IMR-90 (cell line): ENCODE measurements at regions not wholly inside any gene's neighbourhood (a gene's known extent, or its start where the extent isn't known, plus 50 kb on each side); places are given as distances from the start of the nearest gene placed in this dataset.

Experiments
- ATAC-seq: fragments of 200-7000 bp; cut with Tn5 transposase; 2 replicates; pipeline ENCODE4 v1.9.1; 2020; ENCODE audit warnings: low read depth, mild to moderate bottlenecking, moderate library complexity
- BruUV-seq: library from RNA; stranded (reverse); fragments of 400-500 nt; replicated peaks from 2 replicates; lab custom pipeline; 2021; lab: Mats Ljungman, UMichigan
- CTCF ChIA-PET: fragments of 300-600 bp; formaldehyde crosslinking; extraction: SDS; loops from one replicate; lab custom pipeline; 2021; ENCODE audit warnings: antibody characterized with exemption; lab: Yijun Ruan, JAX
- POLR2A ChIA-PET: fragments of 300-600 bp; sonication (Branson Sonifier 250); formaldehyde crosslinking; loops from one replicate; lab custom pipeline; 2022; ENCODE audit warnings: antibody characterized with exemption; ENCODE audit not compliant: unreplicated experiment; lab: Charles Lee
- DNase-seq: peaks from one replicate; pipeline ENCODE4 v3.0.0; 2013
- H2AFZ ChIP-seq: replicated peaks from 2 replicates; pipeline ENCODE3; 2013; ENCODE audit warnings: low read length, mild to moderate bottlenecking; ENCODE audit not compliant: poor library complexity
- H2AK5ac ChIP-seq: 2 replicates; pipeline ENCODE4 v1.6.1; 2013; ENCODE audit warnings: low read depth, low read length, inconsistent platforms
- H2AK9ac ChIP-seq: replicated peaks from 2 replicates; pipeline ENCODE3; 2013; ENCODE audit warnings: mild to moderate bottlenecking, low read depth, low read length, moderate library complexity; ENCODE audit not compliant: poor library complexity
- H2BK120ac ChIP-seq: 2 replicates; pipeline ENCODE4 v1.6.1; 2013; ENCODE audit warnings: low read depth, low read length, inconsistent platforms
- H2BK15ac ChIP-seq: 3 replicates; pipeline ENCODE4 v1.6.1; 2013; ENCODE audit warnings: low read depth, low read length, inconsistent platforms
- H2BK20ac ChIP-seq: 2 replicates; pipeline ENCODE4 v1.6.1; 2013; ENCODE audit warnings: low read depth, mild to moderate bottlenecking, inconsistent platforms, low read length, moderate library complexity
- H2BK5ac ChIP-seq: 2 replicates; pipeline ENCODE4 v1.6.1; 2013; ENCODE audit warnings: mild to moderate bottlenecking, low read depth, low read length, inconsistent platforms; ENCODE audit not compliant: poor library complexity, severe bottlenecking
- H3K14ac ChIP-seq: replicated peaks from 2 replicates; pipeline ENCODE4 v1.6.1; 2013; ENCODE audit warnings: low read depth, low read length, inconsistent platforms
- H3K18ac ChIP-seq: 2 replicates; pipeline ENCODE4 v1.6.1; 2013; ENCODE audit warnings: low read depth, low read length, control low read depth
- H3K23ac ChIP-seq: 2 replicates; pipeline ENCODE4 v1.6.1; 2013; ENCODE audit warnings: low read depth, low read length, inconsistent platforms
- H3K27ac ChIP-seq: 2 replicates; pipeline ENCODE4 v1.5.1; 2013; ENCODE audit warnings: mild to moderate bottlenecking, control low read depth, low read length; ENCODE audit not compliant: insufficient read depth
- H3K27me3 ChIP-seq: 2 replicates; pipeline ENCODE4 v1.6.1; 2013; ENCODE audit warnings: low read length; ENCODE audit not compliant: control insufficient read depth, insufficient read depth
- H3K36me3 ChIP-seq: 2 replicates; pipeline ENCODE4 v1.6.1; 2013; ENCODE audit warnings: low read length, mixed read lengths; ENCODE audit not compliant: control insufficient read depth, insufficient read depth
- H3K4ac ChIP-seq: 2 replicates; pipeline ENCODE4 v1.6.1; 2013; ENCODE audit warnings: low read depth, low read length, inconsistent platforms
- H3K4me1 ChIP-seq: 2 replicates; pipeline ENCODE4 v1.6.1; 2013; ENCODE audit warnings: low read length, mixed read lengths; ENCODE audit not compliant: control insufficient read depth, insufficient read depth
- H3K4me2 ChIP-seq: 2 replicates; pipeline ENCODE4 v1.6.1; 2013; ENCODE audit warnings: low read depth, mild to moderate bottlenecking, control low read depth, low read length, moderate library complexity
- H3K4me3 ChIP-seq: 2 replicates; pipeline ENCODE4 v1.5.1; 2013; ENCODE audit warnings: low read depth, mild to moderate bottlenecking, control low read depth, low read length, moderate library complexity; ENCODE audit not compliant: insufficient read depth
- H3K56ac ChIP-seq: 2 replicates; pipeline ENCODE4 v1.6.1; 2013; ENCODE audit warnings: low read length, inconsistent platforms; ENCODE audit not compliant: insufficient read depth; ENCODE audit errors: extremely low read depth
- H3K79me1 ChIP-seq, 2 experiments: 2 replicates each; pipeline ENCODE4 v1.6.1; 2013; ENCODE audit warnings: low read length in 2 of 2, inconsistent platforms in 1 of 2, low read depth in 1 of 2
- H3K9ac ChIP-seq: 2 replicates; pipeline ENCODE4 v1.6.1; 2013; ENCODE audit warnings: low read depth, low read length, control low read depth
- H3K9me1 ChIP-seq: 2 replicates; pipeline ENCODE4 v1.6.1; 2013; ENCODE audit warnings: low read length, inconsistent platforms; ENCODE audit not compliant: insufficient read depth
- H3K9me3 ChIP-seq: 2 replicates; pipeline ENCODE4 v1.6.1; 2013; ENCODE audit warnings: low read length; ENCODE audit not compliant: control insufficient read depth, insufficient read depth
- H4K20me1 ChIP-seq: 2 replicates; pipeline ENCODE4 v1.6.1; 2013; ENCODE audit warnings: low read length, inconsistent platforms; ENCODE audit not compliant: insufficient read depth
- H4K5ac ChIP-seq: 2 replicates; pipeline ENCODE4 v1.6.1; 2013; ENCODE audit warnings: mild to moderate bottlenecking, low read depth, low read length, control low read depth
- H4K8ac ChIP-seq, 2 experiments: 2 replicates each; pipeline ENCODE4 v1.6.1; 2013; ENCODE audit warnings: low read depth in 2 of 2, low read length in 2 of 2, control low read depth in 1 of 2, inconsistent platforms in 1 of 2
- H4K91ac ChIP-seq: 2 replicates; pipeline ENCODE4 v1.6.1; 2013; ENCODE audit warnings: low read depth, low read length, inconsistent platforms; ENCODE audit not compliant: insufficient read depth
- CHD1 ChIP-seq: IDR thresholded peaks from 2 replicates; pipeline ENCODE4 v1.6.1; 2012; ENCODE audit warnings: low read depth, low read length, improper control_type of control experiment
- CTCF ChIP-seq: conservative IDR thresholded peaks from 2 replicates; pipeline ENCODE4 v1.5.1; 2012; ENCODE audit warnings: mild to moderate bottlenecking, low read depth, low read length, improper control_type of control experiment
- ELK1 ChIP-seq: fragments of 150-350 bp; IDR thresholded peaks from 2 replicates; pipeline ENCODE4 v1.6.1; 2016; ENCODE audit warnings: low read depth, mild to moderate bottlenecking, low read length, moderate library complexity, borderline replicate concordance
- FOS ChIP-seq: fragments of 150-350 bp; IDR thresholded peaks from 2 replicates; pipeline ENCODE4 v1.6.1; 2016; ENCODE audit warnings: low read depth, low read length
- MAFK ChIP-seq: IDR thresholded peaks from 2 replicates; pipeline ENCODE4 v1.6.1; 2012; ENCODE audit warnings: low read depth, low read length, improper control_type of control experiment
- MXI1 ChIP-seq: IDR thresholded peaks from 2 replicates; pipeline ENCODE4 v1.6.1; 2012; ENCODE audit warnings: low read depth, mild to moderate bottlenecking, low read length, moderate library complexity, borderline replicate concordance
- POLR2A ChIP-seq: IDR thresholded peaks from 2 replicates; pipeline ENCODE4 v1.6.1; 2012; ENCODE audit warnings: mild to moderate bottlenecking, low read depth, low read length
- RAD21 ChIP-seq: IDR thresholded peaks from 2 replicates; pipeline ENCODE4 v1.6.1; 2012; ENCODE audit warnings: low read length, improper control_type of control experiment
- RFX5 ChIP-seq: IDR thresholded peaks from 2 replicates; pipeline ENCODE4 v1.8.0; 2012; ENCODE audit warnings: low read depth, mild to moderate bottlenecking, low read length, moderate library complexity
- SMC3 ChIP-seq: fragments of 150-350 bp; IDR thresholded peaks from 2 replicates; pipeline ENCODE4 v1.6.1; 2016; ENCODE audit warnings: low read depth, mild to moderate bottlenecking, antibody characterized with exemption, low read length, moderate library complexity
- USF2 ChIP-seq: fragments of 150-350 bp; IDR thresholded peaks from 2 replicates; pipeline ENCODE4 v1.6.1; 2017; ENCODE audit warnings: mild to moderate bottlenecking, antibody characterized with exemption, low read length, low read depth
- WGBS, 2 experiments: methylation state at CpG; one replicate each; pipeline versions ENCODE4 v1.1.5 to v1.1.7; 2013; ENCODE audit warnings: missing lambda C conversion rate in 2 of 2; ENCODE audit not compliant: insufficient read length in 1 of 2; ENCODE audit errors: extremely low coverage in 2 of 2; 5-methylcytosine and 5-hydroxymethylcytosine counted together
- dilution Hi-C: fragments of 300-500 bp; cut with HindIII; formaldehyde crosslinking; loops from one replicate; pipeline ENCODE4 v1.14.3; 2018; ENCODE audit warnings: low sequenced_read_pairs; ENCODE audit not compliant: unreplicated experiment
- in situ Hi-C: fragments of 300-500 bp; cut with MboI; formaldehyde crosslinking; loops from 3 replicates; pipeline ENCODE4 v1.14.3; 2019; ENCODE audit warnings: low sequenced_read_pairs, inconsistent platforms, mixed read lengths
- intact Hi-C: fragments of 100-400 bp; cut with micrococcal nuclease; formaldehyde crosslinking; loops from 2 replicates; pipeline ENCODE4 v1.10.0; 2022

- Histone ChIP-seq H2AFZ (no peak overlapping the region), H3K4ac (no peak overlapping the region), H3K9me1 (no peaks in the 10 kb centered on the region), H3K4me1 (no peaks in the 10 kb centered on the region), H2AK5ac (no peak overlapping the region), H3K4me3 (no peak overlapping the region), H3K4me2 (no peak overlapping the region), H3K18ac (no peak overlapping the region), H3K56ac (no peak overlapping the region), H4K5ac (no peak overlapping the region), H3K27me3 (no peaks in the 10 kb centered on the region; the same call in 1 of the 2 replicates), H2BK15ac (no peak overlapping the region), H4K20me1 (no peaks in the 10 kb centered on the region), H4K91ac (no peak overlapping the region), H2BK20ac (no peak overlapping the region), H3K14ac (no peak overlapping the region), H3K79me1 (no peaks in the 10 kb centered on the region), H3K9ac (no peak overlapping the region), H2BK5ac (no peak overlapping the region), H2AK9ac (no peak overlapping the region), H2BK120ac (no peak overlapping the region), H3K23ac (no peak overlapping the region), H3K9me3 (no peaks in the 10 kb centered on the region; the same call in 1 of the 2 replicates), H3K27ac (no peak overlapping the region), H3K36me3 (no peaks in the 10 kb centered on the region), H4K8ac (no peak overlapping the region)
- in situ Hi-C loops, result no loop called here
- no CpG with 5 or more reads among the region's 1 CpG for WGBS, 2 experiments
- intact Hi-C loops, result no loop called here
- dilution Hi-C loops, result no loop called here
- no TSS peak for BruUV-seq
- POLR2A ChIA-PET, result interaction anchor here (0.6 kb wide), 1 partner anchor 9 kb away, joined by 3 read pairs; no protein-coding TSS in a partner anchor
- TF ChIP-seq ELK1 (no peak), POLR2A (no peak), FOS (no peak), USF2 (no peak), CHD1 (no peak), MXI1 (no peak), SMC3 (no peak), MAFK (no peak), CTCF (no peak), RAD21 (no peak), RFX5 (no peak)
- no peak for ATAC-seq
- no peak for DNase-seq
- CTCF ChIA-PET, result no interaction called here
Observed at GRCh38 chr12:43179486-43179885, 372.5 kb downstream of the ADAMTS20 start.
